ENCODE measurements at regions not wholly inside any gene's neighbourhood (a gene's known extent, or its start where the extent isn't known, plus 50 kb on each side); places are given as distances from the start of the nearest gene placed in this dataset.
A peak's percentile ranks its signal among the peaks of the same experiment; 100 is the strongest.
"Not testable (repeated sequence)": the region's sequence is repeated elsewhere in the genome, so short reads cannot be mapped to it uniquely, and the experiment has no call there.

DNA sequence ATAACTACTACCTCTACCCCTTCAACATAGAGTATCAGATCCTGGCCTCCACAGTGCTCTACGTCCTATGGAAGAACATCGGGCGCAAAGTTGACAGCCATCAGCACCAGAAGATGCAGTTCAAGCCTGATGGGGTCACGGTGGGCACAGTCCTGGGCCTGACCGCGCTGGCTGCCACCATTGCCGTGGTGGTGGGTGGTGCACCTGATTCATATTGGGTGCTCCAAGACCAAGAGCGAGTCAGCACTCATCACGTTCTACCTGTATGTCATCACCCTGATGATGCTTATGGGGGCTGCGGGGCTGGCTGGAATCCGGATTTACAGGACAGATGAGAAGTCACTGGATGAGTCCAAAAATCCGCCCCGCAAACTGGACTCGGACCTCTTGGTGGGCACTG is 846.4 kb downstream of the RPIA start:
- DNase-seq (ENCODE audit: low read depth, low spot score) = not testable (repeated sequence)

DNA sequence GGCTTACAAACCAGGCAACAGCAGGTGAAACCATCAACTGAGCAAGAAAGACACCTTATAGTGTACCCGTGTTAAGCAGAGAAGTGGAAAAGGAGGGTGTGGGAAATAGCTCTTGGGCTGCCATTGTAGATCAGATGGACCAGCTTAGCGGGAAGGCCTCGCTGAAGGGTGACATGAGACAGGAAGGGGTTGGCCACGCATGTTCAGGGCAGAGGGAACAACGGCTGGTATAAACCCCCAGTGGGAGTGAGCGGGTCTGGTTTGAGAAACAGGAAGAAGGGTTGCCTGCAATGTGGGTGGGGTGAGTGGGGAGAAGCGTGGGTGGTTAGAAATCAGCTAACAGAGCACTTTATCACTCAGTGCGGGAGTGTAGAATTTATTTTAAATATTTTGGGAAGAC is 852.6 kb downstream of the RPIA start:
- not testable (repeated sequence) for DNase-seq (ENCODE audit: low read depth, low spot score)

- not testable (repeated sequence) for DNase-seq (ENCODE audit: low read depth, low spot score)
These were observed 887.7 kb downstream of the RPIA start for GRCh38 chr2:89579154-89579553.

- DNase-seq (ENCODE audit: low read depth, low spot score) = peak; percentile 54
These were observed 891.3 kb downstream of the RPIA start for GRCh38 chr2:89582816-89583215.

GRCh38 chr2:89584046-89584445 is 892.6 kb downstream of the RPIA start:
- not testable (repeated sequence) for DNase-seq (ENCODE audit: low read depth, low spot score)

DNA sequence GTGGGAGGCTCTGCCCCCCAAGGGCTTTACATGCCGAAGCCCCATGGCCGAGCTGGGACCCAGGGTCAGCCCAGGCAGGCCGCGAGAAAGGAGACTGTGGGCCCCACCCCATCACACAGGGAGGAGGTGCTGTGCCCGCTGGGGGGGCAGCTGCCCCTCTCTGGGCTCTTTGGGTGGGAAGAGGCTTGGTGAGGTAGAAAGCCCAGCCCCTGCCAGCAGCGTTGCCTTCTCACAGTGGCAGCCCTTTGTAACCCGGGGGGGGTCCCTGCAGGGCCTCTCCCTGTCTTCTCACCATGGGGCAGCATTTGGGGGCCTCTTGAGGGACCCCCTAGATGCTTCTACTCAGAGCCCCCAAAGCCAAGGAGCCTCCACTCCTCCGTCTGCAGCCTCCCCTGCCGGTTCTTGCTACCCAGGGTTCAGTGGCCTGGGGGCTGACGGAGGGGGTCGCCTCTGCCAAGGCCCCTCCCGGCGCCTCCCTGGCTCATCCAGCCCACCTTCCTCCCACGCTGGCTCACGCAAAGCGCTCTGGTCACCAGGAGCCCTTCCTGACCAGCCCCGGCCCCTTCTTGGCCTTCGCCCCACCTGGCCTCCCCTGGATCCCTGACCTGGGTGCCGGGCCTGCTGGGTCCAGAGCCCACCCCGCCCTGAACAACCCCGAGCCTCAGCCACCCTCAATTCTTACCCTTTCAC is 893.5 kb downstream of the RPIA start:
- not testable (repeated sequence) for DNase-seq (ENCODE audit: low read depth, low spot score)

- peak; percentile 25 for DNase-seq (ENCODE audit: low read depth, low spot score)
These were observed 894.1 kb downstream of the RPIA start for GRCh38 chr2:89585558-89585920.

DNA sequence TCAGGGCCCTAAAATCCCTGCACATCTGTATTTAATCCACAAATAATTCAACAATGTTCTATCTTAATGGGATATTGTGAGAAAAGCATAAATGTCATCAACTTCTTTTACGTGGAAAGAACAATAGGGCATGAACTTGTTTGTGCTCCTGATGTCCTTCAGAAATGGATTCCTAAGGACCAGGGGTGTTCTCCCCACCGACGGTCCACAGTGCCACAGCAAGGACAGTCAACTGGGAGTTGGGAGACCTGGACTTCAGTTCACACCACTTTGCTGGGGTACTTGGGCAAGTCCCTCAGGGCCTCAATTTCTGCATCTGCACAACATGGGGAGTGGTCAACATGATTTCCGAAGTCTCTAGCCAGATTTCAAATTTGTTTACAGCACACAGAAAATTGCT is 908.4 kb downstream of the RPIA start:
- not testable (repeated sequence) for DNase-seq (ENCODE audit: low read depth, low spot score)

GRCh38 chr2:89606514-89606913 is 915.0 kb downstream of the RPIA start:
- not testable (repeated sequence) for DNase-seq (ENCODE audit: low read depth, low spot score)

DNA sequence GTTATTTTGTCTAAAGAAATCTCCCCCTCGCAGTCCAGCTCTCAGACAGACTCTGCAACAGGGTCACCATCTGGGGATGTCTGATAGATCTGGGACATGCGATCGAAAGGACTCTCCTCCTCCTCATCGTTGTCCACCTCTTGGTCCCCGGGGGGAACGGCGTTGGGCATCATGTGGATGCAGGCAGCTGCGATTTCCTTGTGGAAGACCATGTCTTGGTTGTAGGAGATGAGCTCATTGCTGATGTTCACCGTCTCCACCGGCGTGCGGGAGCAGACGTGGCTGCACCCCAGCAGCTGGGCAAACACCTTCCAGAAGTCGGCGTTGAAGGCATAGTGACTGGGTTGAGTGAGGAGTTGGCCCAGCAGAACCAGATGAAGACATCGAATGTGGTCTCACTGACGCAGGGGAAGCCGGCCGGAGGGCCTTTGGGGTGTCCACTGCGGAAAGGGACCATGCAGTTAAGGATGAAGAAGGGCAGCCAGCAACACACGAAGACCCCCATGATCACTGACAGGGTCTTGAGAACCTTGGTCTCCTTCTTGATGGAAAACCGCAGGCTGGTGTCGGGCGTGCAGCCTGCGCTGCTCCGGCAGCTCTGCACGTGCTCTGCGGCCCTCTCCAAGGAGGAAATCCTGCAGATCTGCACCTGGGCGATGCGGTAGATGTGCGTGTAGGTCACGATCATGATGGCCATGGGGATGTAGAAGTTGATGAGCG is 918.9 kb downstream of the RPIA start:
- DNase-seq (ENCODE audit: low read depth, low spot score) = not testable (repeated sequence)

- not testable (repeated sequence) for DNase-seq (ENCODE audit: low read depth, low spot score)
These were observed 919.5 kb downstream of the RPIA start for GRCh38 chr2:89610927-89611515.

- not testable (repeated sequence) for DNase-seq (ENCODE audit: low read depth, low spot score)
These were observed 920.2 kb downstream of the RPIA start for GRCh38 chr2:89611710-89612109.

DNA sequence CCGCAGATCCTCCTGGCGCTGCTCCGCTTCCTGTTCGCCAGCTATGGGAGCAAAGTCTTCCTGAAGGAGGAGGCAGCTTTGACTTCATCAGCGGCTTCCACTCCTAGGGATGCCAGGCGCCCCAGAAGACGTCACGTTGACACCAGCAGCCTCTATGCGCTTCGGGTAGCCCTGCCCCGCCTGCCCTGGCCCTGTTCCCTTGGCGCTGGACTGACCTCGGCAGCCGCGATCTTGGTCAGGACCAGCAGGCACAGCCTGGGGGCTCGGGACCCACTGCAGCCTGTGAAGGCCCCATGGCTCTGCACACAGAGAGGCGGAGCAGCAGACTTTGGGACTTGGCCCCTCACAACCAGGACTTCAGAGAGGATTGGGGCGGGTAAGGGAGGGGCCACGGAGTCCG is 957.8 kb downstream of the RPIA start:
- DNase-seq (ENCODE audit: low read depth, low spot score) = not testable (repeated sequence)

DNA sequence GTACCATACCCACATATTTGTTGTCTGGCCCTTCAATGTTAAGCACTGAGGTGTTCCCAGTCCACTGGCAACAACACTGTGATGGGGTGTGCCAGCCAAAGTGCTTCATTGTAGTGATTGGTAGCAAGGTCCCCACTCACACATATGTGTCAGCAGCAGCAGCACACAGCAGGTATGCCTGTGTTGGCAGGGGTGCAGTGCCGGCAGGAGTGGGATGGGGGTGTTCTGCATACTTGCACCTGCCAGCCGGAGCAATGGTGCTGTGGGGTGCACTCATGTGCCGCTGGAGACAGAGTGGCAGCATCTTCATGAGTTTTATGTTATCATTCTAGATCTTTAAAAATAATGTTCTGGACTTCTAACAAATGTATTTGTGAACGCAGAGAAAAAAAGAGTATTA is 987.8 kb downstream of the RPIA start:
- DNase-seq (ENCODE audit: low read depth, low spot score) = not testable (repeated sequence)

Data from brain pericyte (primary cell).